Trophoblast cell (in vitro differentiated cells and primary cell): ENCODE measurements at regions not wholly inside any gene's neighbourhood (a gene's known extent, or its start where the extent isn't known, plus 50 kb on each side); places are given as distances from the start of the nearest gene placed in this dataset.
A peak's percentile ranks its signal among the peaks of the same experiment; 100 is the strongest.

Source experiments
- DNase-seq, 2 donors: peaks; one replicate each; pipeline ENCODE4 v3.0.0-alpha.2; 2016
- H2AFZ ChIP-seq: 2 replicates; pipeline ENCODE4 v1.6.1; 2013; ENCODE audit warnings: low read length, moderate library complexity, mild to moderate bottlenecking; ENCODE audit not compliant: insufficient read depth, poor library complexity
- H2AK5ac ChIP-seq: 2 replicates; pipeline ENCODE4 v1.6.1; 2013; ENCODE audit warnings: mild to moderate bottlenecking, low read length
- H2BK120ac ChIP-seq: 2 replicates; pipeline ENCODE4 v1.6.1; 2013; ENCODE audit warnings: low read length, mild to moderate bottlenecking, moderate library complexity; ENCODE audit not compliant: insufficient read depth, poor library complexity
- H2BK12ac ChIP-seq: 2 replicates; pipeline ENCODE4 v1.6.1; 2013; ENCODE audit warnings: mild to moderate bottlenecking, low read length, moderate library complexity
- H2BK5ac ChIP-seq: 2 replicates; pipeline ENCODE4 v1.6.1; 2013; ENCODE audit warnings: low read length, low read depth, moderate library complexity, mild to moderate bottlenecking; ENCODE audit not compliant: poor library complexity
- H3K14ac ChIP-seq: 2 replicates; pipeline ENCODE4 v1.6.1; 2013; ENCODE audit warnings: mild to moderate bottlenecking, low read length
- H3K18ac ChIP-seq: 2 replicates; pipeline ENCODE4 v1.6.1; 2013; ENCODE audit warnings: mild to moderate bottlenecking, low read length
- H3K23ac ChIP-seq: 2 replicates; pipeline ENCODE4 v1.6.1; 2013; ENCODE audit warnings: low read length
- H3K27ac ChIP-seq: 2 replicates; pipeline ENCODE4 v1.5.1; 2013; ENCODE audit warnings: low read depth, mild to moderate bottlenecking, inconsistent platforms, low read length, moderate library complexity
- H3K27me3 ChIP-seq: 2 replicates; pipeline ENCODE4 v1.6.1; 2013; ENCODE audit warnings: inconsistent platforms, mild to moderate bottlenecking, low read length, moderate library complexity; ENCODE audit not compliant: insufficient read depth
- H3K36me3 ChIP-seq, 2 experiments: 1 replicate in 1 of 2; 2 replicates in 1 of 2; pipeline ENCODE4 v1.6.1; 2013; ENCODE audit warnings: low read length in 2 of 2, mild to moderate bottlenecking in 2 of 2, moderate library complexity in 1 of 2; ENCODE audit not compliant: insufficient read depth in 2 of 2, control insufficient read depth in 1 of 2
- H3K4ac ChIP-seq: 2 replicates; pipeline ENCODE4 v1.6.1; 2013; ENCODE audit warnings: low read depth, mild to moderate bottlenecking, low read length, moderate library complexity
- H3K4me1 ChIP-seq, 2 experiments: 1 replicate in 1 of 2; 2 replicates in 1 of 2; pipeline ENCODE4 v1.6.1; 2013; ENCODE audit warnings: low read length in 2 of 2, mild to moderate bottlenecking in 2 of 2, moderate library complexity in 1 of 2; ENCODE audit not compliant: insufficient read depth in 2 of 2, control insufficient read depth in 1 of 2
- H3K4me2 ChIP-seq: 2 replicates; pipeline ENCODE4 v1.6.1; 2013; ENCODE audit warnings: inconsistent platforms, mild to moderate bottlenecking, low read length, moderate library complexity
- H3K4me3 ChIP-seq: 2 replicates; pipeline ENCODE4 v1.5.1; 2013; ENCODE audit warnings: mild to moderate bottlenecking, low read depth, low read length, inconsistent platforms
- H3K79me1 ChIP-seq: one replicate; pipeline ENCODE4 v1.6.1; 2013; ENCODE audit warnings: low read length
- H3K79me2 ChIP-seq: 2 replicates; pipeline ENCODE4 v1.6.1; 2013; ENCODE audit warnings: low read length, mild to moderate bottlenecking; ENCODE audit not compliant: control insufficient read depth, insufficient read depth, poor library complexity
- H3K9ac ChIP-seq: 2 replicates; pipeline ENCODE4 v1.6.1; 2013; ENCODE audit warnings: mild to moderate bottlenecking, low read length
- H3K9me3 ChIP-seq: 2 replicates; pipeline ENCODE4 v1.6.1; 2013; ENCODE audit warnings: low read depth, mild to moderate bottlenecking, control low read depth, inconsistent platforms, low read length; ENCODE audit not compliant: insufficient read depth
- H4K12ac ChIP-seq: 2 replicates; pipeline ENCODE4 v1.6.1; 2013; ENCODE audit warnings: low read depth, mild to moderate bottlenecking, low read length, moderate library complexity
- H4K8ac ChIP-seq: 2 replicates; pipeline ENCODE4 v1.6.1; 2013; ENCODE audit warnings: low read depth, mild to moderate bottlenecking, low read length, moderate library complexity
- H4K91ac ChIP-seq: one replicate; pipeline ENCODE4 v1.6.1; 2013; ENCODE audit warnings: low read depth, mild to moderate bottlenecking, low read length, moderate library complexity
- WGBS: extraction: QIAGEN DNeasy Blood & Tissue Kit; methylation state at CpG from one replicate; pipeline ENCODE4 v1.1.7; 2013; ENCODE audit warnings: missing lambda C conversion rate; ENCODE audit not compliant: insufficient read length, insufficient coverage; ENCODE audit errors: extremely low coverage; 5-methylcytosine and 5-hydroxymethylcytosine counted together

GRCh38 chr14:34251662-34252061 is 210.4 kb downstream of the SPTSSA start:
- H2AK5ac ChIP-seq: no peak overlapping the region
- H3K4me3 ChIP-seq: no peak overlapping the region
- H3K23ac ChIP-seq: no peak overlapping the region
- peaks cover 2% of the 10 kb centered on the region for H3K9me3 ChIP-seq
- DNase-seq: no peak
- WGBS: no CpG with 5 or more reads among the region's 6 CpGs
- peak overlapping the region; percentile 47 for H2BK120ac ChIP-seq
- peaks cover 10 to 13% of the 10 kb centered on the region in 2 experiments for H3K4me1 ChIP-seq
- H3K79me2 ChIP-seq: no peaks in the 10 kb centered on the region
- no peak overlapping the region for H4K8ac ChIP-seq
- no peak overlapping the region for H3K9ac ChIP-seq
- no peak overlapping the region for H4K91ac ChIP-seq
- H3K4me2 ChIP-seq: no peak overlapping the region
- H3K36me3 ChIP-seq: no peaks in the 10 kb centered on the region
- H3K18ac ChIP-seq: no peak overlapping the region
- peaks cover 4% of the 10 kb centered on the region for H3K79me1 ChIP-seq
- H2BK12ac ChIP-seq: peak overlapping the region; percentile 69
- no peak overlapping the region for H2BK5ac ChIP-seq
- H4K12ac ChIP-seq: no peak overlapping the region
- H3K14ac ChIP-seq: peak overlapping the region; percentile 51
- H2AFZ ChIP-seq: no peak overlapping the region
- no peak overlapping the region for H3K27ac ChIP-seq
- no peak overlapping the region for H3K4ac ChIP-seq
- no peaks in the 10 kb centered on the region for H3K27me3 ChIP-seq

- no peak overlapping the region for H2AK5ac ChIP-seq
- peak overlapping the region; percentile 57 for H4K91ac ChIP-seq
- H4K12ac ChIP-seq: no peak overlapping the region
- no peak for DNase-seq
- no peaks in the 10 kb centered on the region for H3K79me2 ChIP-seq
- H3K18ac ChIP-seq: no peak overlapping the region
- no peak overlapping the region for H2AFZ ChIP-seq
- peaks cover 2% of the 10 kb centered on the region for H3K9me3 ChIP-seq
- peak overlapping the region; percentile 37 for H3K9ac ChIP-seq
- H3K4me1 ChIP-seq: peaks cover 15 to 18% of the 10 kb centered on the region in 2 experiments
- no peak overlapping the region for H2BK5ac ChIP-seq
- H3K36me3 ChIP-seq: no peaks in the 10 kb centered on the region
- H4K8ac ChIP-seq: no peak overlapping the region
- H3K4me3 ChIP-seq: no peak overlapping the region
- peaks cover 4% of the 10 kb centered on the region for H3K79me1 ChIP-seq
- H3K4ac ChIP-seq: no peak overlapping the region
- no peak overlapping the region for H3K14ac ChIP-seq
- WGBS: no CpG with 5 or more reads among the region's 4 CpGs
- H3K27ac ChIP-seq: no peak overlapping the region
- no peak overlapping the region for H3K4me2 ChIP-seq
- no peak overlapping the region for H3K23ac ChIP-seq
- H2BK120ac ChIP-seq: no peak overlapping the region
- H3K27me3 ChIP-seq: no peaks in the 10 kb centered on the region
- H2BK12ac ChIP-seq: peak overlapping the region; percentile 1
Observed at GRCh38 chr14:34250959-34251358, 211.1 kb downstream of the SPTSSA start.

GRCh38 chr14:34247605-34248004 is 214.4 kb downstream of the SPTSSA start:
- H3K4me1 ChIP-seq: peaks cover 13 to 14% of the 10 kb centered on the region in 2 experiments
- no peaks in the 10 kb centered on the region for H3K79me2 ChIP-seq
- no peak overlapping the region for H2AFZ ChIP-seq
- no peaks in the 10 kb centered on the region for H3K27me3 ChIP-seq
- no peaks in the 10 kb centered on the region for H3K36me3 ChIP-seq
- no peak overlapping the region for H4K8ac ChIP-seq
- H3K9me3 ChIP-seq: peaks cover 2% of the 10 kb centered on the region
- H2BK120ac ChIP-seq: no peak overlapping the region
- H3K23ac ChIP-seq: no peak overlapping the region
- H2BK12ac ChIP-seq: no peak overlapping the region
- no peak overlapping the region for H3K14ac ChIP-seq
- H4K12ac ChIP-seq: no peak overlapping the region
- no peak overlapping the region for H3K4me3 ChIP-seq
- H2AK5ac ChIP-seq: no peak overlapping the region
- no peak overlapping the region for H2BK5ac ChIP-seq
- no peak overlapping the region for H3K9ac ChIP-seq
- no peak overlapping the region for H3K18ac ChIP-seq
- H4K91ac ChIP-seq: no peak overlapping the region
- H3K4ac ChIP-seq: no peak overlapping the region
- no peak for DNase-seq
- peaks cover 2% of the 10 kb centered on the region for H3K79me1 ChIP-seq
- WGBS: no CpG with 5 or more reads among the region's 1 CpG
- H3K27ac ChIP-seq: no peak overlapping the region
- no peak overlapping the region for H3K4me2 ChIP-seq

- Histone ChIP-seq H2BK5ac (no peak overlapping the region), H3K4me1 (peaks cover 7 to 9% of the 10 kb centered on the region in 2 experiments), H4K8ac (no peak overlapping the region), H3K4me3 (no peak overlapping the region), H3K79me2 (no peaks in the 10 kb centered on the region), H4K91ac (no peak overlapping the region), H3K27me3 (no peaks in the 10 kb centered on the region), H2BK120ac (no peak overlapping the region), H3K14ac (no peak overlapping the region), H3K9me3 (peaks cover 2% of the 10 kb centered on the region), H3K23ac (no peak overlapping the region), H3K4ac (no peak overlapping the region), H3K9ac (no peak overlapping the region), H4K12ac (no peak overlapping the region), H2AK5ac (no peak overlapping the region), H2BK12ac (no peak overlapping the region), H3K79me1 (no peaks in the 10 kb centered on the region), H3K18ac (no peak overlapping the region), H3K36me3 (no peaks in the 10 kb centered on the region), H3K27ac (no peak overlapping the region), H2AFZ (no peak overlapping the region), H3K4me2 (no peak overlapping the region)
- no peak for DNase-seq
- WGBS: no CpG with 5 or more reads among the region's 4 CpGs
Observed at GRCh38 chr14:34246206-34246605, 215.8 kb downstream of the SPTSSA start.
